ENCODE measurements at regions not wholly inside any gene's neighbourhood (a gene's known extent, or its start where the extent isn't known, plus 50 kb on each side); places are given as distances from the start of the nearest gene placed in this dataset.

DNA sequence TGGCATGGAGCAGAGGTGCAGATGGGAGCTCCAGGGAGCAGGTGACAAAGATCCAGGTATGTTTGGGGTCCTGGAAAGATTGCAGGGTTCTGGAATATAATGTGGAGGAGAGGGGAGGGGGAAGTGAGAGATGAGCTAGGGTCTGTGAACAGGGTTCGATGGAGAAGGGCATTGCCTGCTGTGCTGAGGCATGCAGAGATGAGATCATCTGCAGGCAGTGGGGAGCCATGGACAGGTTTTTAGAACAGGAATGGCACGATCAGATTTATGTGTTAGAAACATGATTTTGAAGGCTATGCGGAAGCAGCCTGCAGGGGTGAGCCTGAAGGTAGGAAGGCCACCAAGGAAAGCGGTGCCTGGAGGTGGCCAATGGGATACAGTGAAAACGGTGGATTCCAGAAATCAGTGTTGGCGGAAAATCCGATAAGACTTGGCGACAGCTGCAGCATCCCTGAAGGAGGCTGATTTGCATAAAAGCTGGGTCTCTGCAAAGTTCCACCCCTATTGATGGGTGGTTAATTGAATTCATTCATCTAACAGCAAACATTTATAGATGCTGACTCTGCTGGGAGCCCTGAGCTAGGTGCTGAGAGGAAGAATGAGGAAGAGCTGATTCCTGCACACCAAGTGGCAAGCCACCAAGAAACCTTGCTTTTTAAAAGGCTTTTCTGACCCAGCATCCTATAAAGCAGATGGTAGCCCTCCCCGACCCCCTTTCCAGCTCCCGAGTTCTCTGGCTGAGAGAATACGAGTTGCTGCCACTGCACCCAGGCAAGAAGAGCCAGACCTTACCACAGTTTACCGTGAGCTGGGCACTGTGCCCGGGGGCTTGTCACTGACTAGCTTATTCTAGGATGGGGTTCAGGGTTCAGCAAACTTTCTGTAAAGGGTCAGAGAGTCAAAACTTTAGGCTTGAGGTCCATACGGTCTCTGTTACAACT lies 139.2 kb upstream of the SMIM23 start:
- TF ChIP-seq CTCF (IDR thresholded peaks at IDR 0.05) = no peak
- TF ChIP-seq POLR2A (IDR thresholded peaks at IDR 0.05) = no peak

Measured in ovary (tissue), 3 donors.